HepG2 (cell line): ENCODE measurements at regions not wholly inside any gene's neighbourhood (a gene's known extent, or its start where the extent isn't known, plus 50 kb on each side); places are given as distances from the start of the nearest gene placed in this dataset.

Experiments used
- ATAC-seq: fragments of 200-7000 bp; cut with Tn5 transposase; 3 replicates; pipeline ENCODE4 v1.9.1; 2020; ENCODE audit warnings: mild to moderate bottlenecking, moderate library complexity
- BruUV-seq: library from RNA; stranded (reverse); fragments of 400-500 nt; replicated peaks from 2 replicates; lab custom pipeline; 2021; lab: Mats Ljungman, UMichigan
- CTCF ChIA-PET: fragments of 300-600 bp; formaldehyde crosslinking; extraction: SDS; loops from one replicate; lab custom pipeline; 2021; ENCODE audit warnings: low total read pairs, inconsistent platforms, low intra/inter-chr PET ratio; lab: Yijun Ruan, JAX
- POLR2A ChIA-PET: fragments of 350-600 bp; sonication (Branson Sonifier 250); formaldehyde crosslinking; loops from one replicate; lab custom pipeline; 2020; ENCODE audit warnings: antibody characterized with exemption, inconsistent platforms; lab: Yijun Ruan, JAX
- DNase-seq: peaks from one replicate; pipeline ENCODE4 v3.0.0-alpha.2; 2015; ENCODE audit warnings: low spot score
- FAIRE-seq: peaks from 3 replicates; lab custom pipeline; 2011; peaks lifted over from hg19 to GRCh38; lab: Jason Lieb, UNC
- H2AFZ ChIP-seq: one replicate; pipeline ENCODE4 v1.6.1; 2011; ENCODE audit warnings: low read length, inconsistent platforms
- H3K27ac ChIP-seq: fragments of 300-600 bp; 3 replicates; pipeline ENCODE4 v1.8.0; 2011; ENCODE audit warnings: mixed run types, mild to moderate bottlenecking, mixed read lengths, low read length, inconsistent platforms; ENCODE audit not compliant: insufficient read depth; ENCODE audit errors: extremely low read length
- H3K27me3 ChIP-seq, 2 experiments: fragments of 200-600 bp in 1 of 2; 2 replicates in 1 of 2; 3 replicates in 1 of 2; pipeline versions ENCODE4 v1.6.0 to v1.8.0; 2011; ENCODE audit warnings: low read length in 2 of 2, mild to moderate bottlenecking in 2 of 2, moderate library complexity in 2 of 2, inconsistent platforms in 1 of 2; ENCODE audit not compliant: insufficient read depth in 2 of 2, control insufficient read depth in 1 of 2
- H3K36me3 ChIP-seq, 2 experiments: fragments of 200-600 bp in 1 of 2; replicated peaks in 1 of 2; 2 replicates in 1 of 2; 3 replicates in 1 of 2; pipeline versions ENCODE4 v1.5.1 to v1.8.0; 2011; ENCODE audit warnings: low read length in 2 of 2, inconsistent platforms in 1 of 2; ENCODE audit not compliant: insufficient read depth in 2 of 2, control insufficient read depth in 1 of 2
- H3K4me1 ChIP-seq: 2 replicates; pipeline ENCODE4 v1.5.1; 2012; ENCODE audit warnings: low read length, inconsistent platforms; ENCODE audit not compliant: insufficient read depth
- H3K4me2 ChIP-seq: 2 replicates; pipeline ENCODE4 v1.6.0; 2011; ENCODE audit warnings: low read depth, low read length, inconsistent platforms
- H3K4me3 ChIP-seq, 3 experiments: fragments of 200-600 bp in 1 of 3; sonication (generic), shearing (Covaris generic) in 1 of 3; replicated peaks in 1 of 3; 2 replicates each; pipeline ENCODE4 v1.5.1; 2011 to 2016; ENCODE audit warnings: low read length in 3 of 3, inconsistent platforms in 2 of 3, low read depth in 2 of 3, mild to moderate bottlenecking in 2 of 3, control low read depth in 1 of 3, mixed read lengths in 1 of 3; ENCODE audit not compliant: insufficient read depth in 1 of 3
- H3K79me2 ChIP-seq: one replicate; pipeline ENCODE4 v1.6.1; 2011; ENCODE audit warnings: low read length, inconsistent platforms; ENCODE audit not compliant: insufficient read depth
- H3K9ac ChIP-seq: 2 replicates; pipeline ENCODE4 v1.6.0; 2011; ENCODE audit warnings: mild to moderate bottlenecking, low read depth, low read length, inconsistent platforms; ENCODE audit not compliant: insufficient read depth
- H3K9me3 ChIP-seq: 2 replicates; pipeline ENCODE4 v1.5.1; 2012; ENCODE audit warnings: mild to moderate bottlenecking, low read length
- H4K20me1 ChIP-seq: 2 replicates; pipeline ENCODE4 v1.6.0; 2011; ENCODE audit warnings: inconsistent platforms, mild to moderate bottlenecking, low read length, moderate library complexity; ENCODE audit not compliant: insufficient read depth
- EZH2 ChIP-seq: conservative IDR thresholded peaks from 2 replicates; pipeline ENCODE4 v1.6.1; 2012; ENCODE audit warnings: mild to moderate bottlenecking, low read depth, low read length, moderate library complexity
- HIVEP1 ChIP-seq: sonication (generic); formaldehyde crosslinking; IDR thresholded peaks from 2 replicates; pipeline ENCODE4 v1.4.0; 2020; ENCODE audit warnings: mild to moderate bottlenecking, missing genetic modification reagents
- SALL2 ChIP-seq: sonication (generic); formaldehyde crosslinking; IDR thresholded peaks from 2 replicates; pipeline ENCODE4 v1.8.1; 2023; ENCODE audit warnings: mild to moderate bottlenecking, missing genetic modification reagents, inconsistent platforms
- WGBS: methylation state at CpG from one replicate; pipeline ENCODE4 v1.1.6; 2017; ENCODE audit warnings: low lambda C conversion rate; 5-methylcytosine and 5-hydroxymethylcytosine counted together
- in situ Hi-C: cut with HindIII; loops from 2 replicates; pipeline ENCODE4 v1.10.0; 2017; ENCODE audit warnings: low pct_unique_long_range_greater_than_20kb; ENCODE audit not compliant: extremely low pct_ligation_motif_present
- intact Hi-C: fragments of 100-400 bp; cut with micrococcal nuclease; formaldehyde crosslinking; loops from one replicate; pipeline ENCODE4 v1.10.0; 2022; ENCODE audit not compliant: unreplicated experiment
- TF ChIP-seq, protein P1 (sequence below): sonication (generic); formaldehyde crosslinking; IDR thresholded peaks from 2 replicates; pipeline ENCODE4 v1.4.0; 2020; ENCODE audit warnings: missing genetic modification reagents

DNA sequence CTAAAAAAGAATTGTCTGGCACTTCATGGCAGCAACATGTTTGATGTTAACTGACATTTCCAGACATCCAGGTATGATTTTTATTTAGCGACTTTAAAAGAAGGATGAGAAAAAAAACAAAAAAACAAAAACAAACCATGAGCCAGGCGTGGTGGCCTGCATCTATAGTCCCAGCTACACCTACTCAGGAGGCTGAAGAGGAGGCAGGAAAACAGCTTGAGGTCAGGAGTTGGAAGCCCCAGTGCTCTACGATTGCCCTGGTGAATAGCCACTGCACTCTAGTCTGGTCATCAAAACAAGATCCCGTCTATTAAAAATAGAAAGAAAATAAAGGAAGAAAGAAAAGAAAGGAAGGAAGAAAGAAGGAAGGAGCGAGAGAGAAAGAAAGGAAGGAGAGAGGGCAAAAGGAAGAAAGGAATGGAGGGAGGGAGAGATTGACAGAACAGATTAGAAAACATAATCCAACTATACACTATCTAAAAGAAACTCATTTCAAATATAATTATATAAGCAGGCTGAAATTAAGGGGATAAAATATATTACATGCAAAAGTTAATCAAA, 141.6 kb downstream of the TRIM27 start (continued):
- TF ChIP-seq, protein P1, sequence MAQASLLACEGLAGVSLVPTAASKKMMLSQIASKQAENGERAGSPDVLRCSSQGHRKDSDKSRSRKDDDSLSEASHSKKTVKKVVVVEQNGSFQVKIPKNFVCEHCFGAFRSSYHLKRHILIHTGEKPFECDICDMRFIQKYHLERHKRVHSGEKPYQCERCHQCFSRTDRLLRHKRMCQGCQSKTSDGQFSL = no peak
- no peak for TF ChIP-seq SALL2 (CRISPR knock-in tag)

DNA sequence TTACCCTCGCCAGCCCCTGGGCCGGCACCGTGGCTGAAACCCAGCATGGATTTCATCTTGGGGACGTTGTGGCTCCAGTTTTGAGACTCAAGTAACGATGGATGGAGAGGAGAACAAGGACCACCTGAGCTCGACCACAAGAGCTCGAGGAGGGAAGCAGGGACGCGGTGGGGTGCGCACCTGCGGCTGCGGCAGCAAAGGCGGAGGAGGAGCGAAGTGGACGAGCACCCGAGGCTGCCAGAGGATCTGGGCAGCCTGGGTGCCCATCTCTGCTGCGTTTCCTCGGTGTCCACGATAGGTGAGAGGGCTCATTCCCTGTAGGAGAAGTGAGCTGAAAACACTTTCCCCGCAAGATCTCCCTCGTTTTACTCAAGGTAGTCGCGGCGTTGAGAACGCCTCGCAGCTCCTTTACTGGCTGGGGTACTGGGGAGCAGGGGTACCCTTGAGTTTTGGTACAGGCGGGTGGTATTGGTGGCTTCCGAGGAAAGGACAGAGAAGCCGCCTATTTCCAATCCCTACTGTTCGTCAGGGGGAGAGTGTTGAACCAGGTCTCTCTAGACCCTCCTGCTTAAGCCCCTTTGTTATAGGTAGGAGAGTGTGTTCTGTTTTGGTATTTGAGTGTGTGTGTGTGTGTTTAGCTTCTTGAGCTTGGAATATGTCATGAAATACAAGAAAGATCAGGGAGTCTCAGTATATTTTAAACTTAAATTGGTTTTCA, 137.7 kb downstream of the TRIM27 start:
- Histone ChIP-seq H4K20me1 (no peaks in the 10 kb centered on the region), H3K79me2 (no peaks in the 10 kb centered on the region), H3K36me3 (no peaks in the 10 kb centered on the region), H3K4me1 (peaks cover 21% of the 10 kb centered on the region), H3K27ac (no peak overlapping the region), H3K27me3 (peaks cover 6 to 68% of the 10 kb centered on the region in 2 experiments), H3K4me3 (no peak overlapping the region; a peak in 1 of 6 replicates), H2AFZ (no peak overlapping the region), H3K4me2 (peak overlapping the region; percentile 18; the same call in 1 of the 2 replicates), H3K9me3 (no peaks in the 10 kb centered on the region), H3K9ac (no peak overlapping the region)
- DNase-seq (no peak), FAIRE-seq (no peak), ATAC-seq (no peak; the same call in 1 of the 3 replicates)
- in situ Hi-C loops = no loop called here
- intact Hi-C loops = no loop called here
- 13% methylated on average over 20 of the region's 30 CpGs for WGBS
- peak; percentile 84 for TF ChIP-seq EZH2
- no peak for TF ChIP-seq HIVEP1 (CRISPR knock-in tag)
- ChIA-PET CTCF (no interaction called here), POLR2A (no interaction called here)
- no TSS peak for BruUV-seq
